Neural crest cell (in vitro differentiated cells): ENCODE measurements at regions not wholly inside any gene's neighbourhood (a gene's known extent, or its start where the extent isn't known, plus 50 kb on each side); places are given as distances from the start of the nearest gene placed in this dataset.

ENCODE experiments used
- DNase-seq: peaks from one replicate; pipeline ENCODE4 v3.0.0; 2021; ENCODE audit warnings: low read depth, mixed read lengths, low spot score
- H3K27ac Mint-ChIP-seq: one replicate; pipeline ENCODE4 v1.8.0; 2021; ENCODE audit warnings: mild to moderate bottlenecking, mixed read lengths; ENCODE audit not compliant: unreplicated experiment
- H3K27me3 Mint-ChIP-seq: 2 replicates; pipeline ENCODE4 v1.8.0; 2021; ENCODE audit warnings: low read depth, mild to moderate bottlenecking, mixed read lengths
- H3K36me3 Mint-ChIP-seq: 2 replicates; pipeline ENCODE4 v1.8.0; 2021; ENCODE audit warnings: low read depth, mild to moderate bottlenecking, mixed read lengths
- H3K4me1 Mint-ChIP-seq: 2 replicates; pipeline ENCODE4 v1.8.0; 2021; ENCODE audit warnings: mixed read lengths
- H3K4me3 Mint-ChIP-seq: one replicate; pipeline ENCODE4 v1.8.0; 2021; ENCODE audit warnings: mild to moderate bottlenecking, mixed read lengths
- H3K9me3 Mint-ChIP-seq: 2 replicates; pipeline ENCODE4 v1.8.0; 2021; ENCODE audit warnings: mixed read lengths
- CTCF ChIP-seq: fragments of 200-600 bp; sonication (generic); conservative IDR thresholded peaks from 2 replicates; pipeline ENCODE4 v1.5.0; 2021; ENCODE audit warnings: antibody characterized with exemption, mild to moderate bottlenecking

- Mint-ChIP-seq H3K4me1 (no peaks in the 10 kb centered on the region), H3K4me3 (no peak overlapping the region), H3K36me3 (no peaks in the 10 kb centered on the region), H3K9me3 (no peaks in the 10 kb centered on the region), H3K27ac (no peak overlapping the region), H3K27me3 (no peaks in the 10 kb centered on the region)
- TF ChIP-seq CTCF, result no peak
- DNase-seq, result no peak
Observed at GRCh38 chr7:15936991-15937390, 250.5 kb upstream of the MEOX2 start.

- Mint-ChIP-seq H3K27me3 (no peaks in the 10 kb centered on the region), H3K4me3 (no peak overlapping the region), H3K4me1 (peaks cover 5% of the 10 kb centered on the region), H3K36me3 (no peaks in the 10 kb centered on the region), H3K9me3 (peaks cover 3% of the 10 kb centered on the region), H3K27ac (no peak overlapping the region)
- DNase-seq, result no peak
- TF ChIP-seq CTCF, result no peak
Observed at GRCh38 chr7:15932318-15932717, 245.8 kb upstream of the MEOX2 start.

DNA sequence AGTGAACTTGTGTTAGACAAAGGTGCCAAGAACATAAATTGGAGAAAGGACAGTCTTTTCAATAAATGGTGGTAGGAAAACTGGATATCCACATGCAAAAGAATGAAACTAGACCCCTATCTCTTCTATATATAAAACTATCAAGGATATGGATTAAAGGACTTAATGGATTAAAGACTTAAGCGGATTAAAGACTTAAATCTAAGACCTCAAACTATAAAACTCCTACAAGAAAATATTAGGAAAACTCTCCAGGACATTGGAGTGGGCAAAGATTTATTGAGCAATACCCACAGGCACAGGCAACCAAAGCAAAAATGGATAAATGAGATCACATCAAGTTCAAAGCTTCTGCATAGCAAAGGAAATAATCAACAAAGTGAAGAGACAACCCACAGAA lies 242.9 kb upstream of the MEOX2 start:
- Mint-ChIP-seq H3K4me3 (no peak overlapping the region), H3K9me3 (peaks cover 3% of the 10 kb centered on the region), H3K4me1 (peaks cover 5% of the 10 kb centered on the region), H3K36me3 (peaks cover 3% of the 10 kb centered on the region), H3K27me3 (no peaks in the 10 kb centered on the region), H3K27ac (no peak overlapping the region)
- no peak for TF ChIP-seq CTCF
- no peak for DNase-seq

DNA sequence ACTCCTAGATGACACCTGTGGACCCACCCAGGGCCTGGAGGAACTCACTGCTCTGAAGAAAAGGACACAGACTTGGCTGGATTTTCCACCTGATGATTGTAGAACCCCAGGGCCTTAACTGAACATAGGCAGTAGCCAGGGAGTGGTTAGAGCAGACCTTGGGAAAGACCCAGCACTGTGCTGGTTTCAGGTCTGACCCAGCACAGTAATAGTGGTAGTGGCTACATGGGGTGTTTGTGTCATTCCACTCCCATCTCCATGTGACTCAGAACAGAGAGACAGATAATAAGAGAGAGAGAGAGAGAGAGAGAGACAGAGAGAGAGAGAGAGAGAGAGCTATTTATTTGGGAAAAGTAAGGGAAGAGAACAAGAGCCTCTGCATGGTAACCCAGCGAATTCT lies 239.1 kb upstream of the MEOX2 start:
- Mint-ChIP-seq H3K36me3 (peaks cover 5% of the 10 kb centered on the region), H3K27me3 (no peaks in the 10 kb centered on the region), H3K9me3 (peaks cover 9% of the 10 kb centered on the region), H3K4me3 (no peak overlapping the region), H3K4me1 (no peaks in the 10 kb centered on the region), H3K27ac (no peak overlapping the region)
- DNase-seq, result no peak
- TF ChIP-seq CTCF, result no peak

DNA sequence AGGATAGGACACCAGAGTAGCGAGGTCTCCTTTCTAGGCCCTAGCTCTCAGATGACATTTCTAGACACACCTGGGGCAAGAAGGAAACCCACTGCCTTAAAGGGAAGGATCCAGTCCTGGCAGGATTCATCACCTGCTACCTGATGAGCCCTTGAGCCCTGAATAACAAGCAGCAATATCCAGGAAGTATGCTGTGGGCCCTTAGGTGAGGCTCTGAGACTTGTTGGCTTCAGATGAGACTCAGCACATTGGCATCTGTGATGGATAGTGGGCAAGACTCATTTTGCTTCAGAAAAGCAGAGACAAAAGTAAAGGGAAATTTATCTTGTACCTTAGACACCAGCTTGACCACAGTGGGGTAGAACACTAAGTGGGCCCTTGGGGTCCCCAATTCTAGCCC lies 238.4 kb upstream of the MEOX2 start:
- no peak overlapping the region for H3K27ac Mint-ChIP-seq
- DNase-seq, result no peak
- no peaks in the 10 kb centered on the region for H3K4me1 Mint-ChIP-seq
- no peaks in the 10 kb centered on the region for H3K27me3 Mint-ChIP-seq
- no peak for TF ChIP-seq CTCF
- H3K9me3 Mint-ChIP-seq, result peaks cover 9% of the 10 kb centered on the region
- peaks cover 5% of the 10 kb centered on the region for H3K36me3 Mint-ChIP-seq
- H3K4me3 Mint-ChIP-seq, result no peak overlapping the region

DNA sequence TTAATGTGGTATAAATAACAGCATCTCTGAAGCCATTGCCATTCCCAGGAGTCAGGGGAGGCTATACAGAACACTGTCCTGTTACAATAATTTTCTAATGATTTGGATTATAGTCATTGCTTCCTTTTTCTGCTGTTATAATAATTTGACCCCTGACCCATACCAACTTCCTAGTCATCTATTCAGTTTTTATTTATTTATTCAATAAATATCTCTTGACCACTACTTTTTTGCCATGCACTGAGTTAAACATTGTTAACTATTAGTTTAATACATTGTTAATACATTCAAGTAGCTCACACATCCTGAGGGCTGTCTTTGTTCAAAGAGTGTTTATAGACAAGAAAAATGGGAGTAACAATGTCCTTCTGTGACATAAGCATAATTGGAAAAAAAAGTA lies 235.5 kb upstream of the MEOX2 start:
- no peak for TF ChIP-seq CTCF
- Mint-ChIP-seq H3K27me3 (no peaks in the 10 kb centered on the region), H3K27ac (no peak overlapping the region), H3K9me3 (peaks cover 7% of the 10 kb centered on the region), H3K4me1 (no peaks in the 10 kb centered on the region), H3K4me3 (no peak overlapping the region), H3K36me3 (peaks cover 5% of the 10 kb centered on the region)
- DNase-seq, result no peak
